ENCODE measurements at regions not wholly inside any gene's neighbourhood (a gene's known extent, or its start where the extent isn't known, plus 50 kb on each side); places are given as distances from the start of the nearest gene placed in this dataset.

- Mint-ChIP-seq H3K27me3 (no peaks in the 10 kb centered on the region), H3K27ac (no peak overlapping the region), H3K4me1 (no peaks in the 10 kb centered on the region), H3K4me3 (no peak overlapping the region), H3K36me3 (ENCODE audit: low read depth) (no peaks in the 10 kb centered on the region), H3K9me3 (peaks cover 6% of the 10 kb centered on the region)
- DNase-seq = no peak
- ChIA-PET CTCF (no interaction called here), POLR2A (no interaction called here)
Observed at GRCh38 chr11:92439133-92439532, 214.5 kb downstream of the FAT3 start.

GRCh38 chr11:92440701-92441442 is 216.3 kb downstream of the FAT3 start:
- Mint-ChIP-seq H3K36me3 (ENCODE audit: low read depth) (no peaks in the 10 kb centered on the region), H3K9me3 (peaks cover 3% of the 10 kb centered on the region), H3K4me3 (no peak overlapping the region), H3K27ac (no peak overlapping the region), H3K27me3 (no peaks in the 10 kb centered on the region), H3K4me1 (no peaks in the 10 kb centered on the region)
- ChIA-PET CTCF (no interaction called here), POLR2A (no interaction called here)
- DNase-seq = no peak

- POLR2A ChIA-PET = no interaction called here
Observed at GRCh38 chr11:92441443-92441726, 216.8 kb downstream of the FAT3 start.

GRCh38 chr11:92443199-92443598 is 218.6 kb downstream of the FAT3 start:
- ChIA-PET POLR2A (no interaction called here), CTCF (no interaction called here)
- no peak overlapping the region for H3K27ac Mint-ChIP-seq
- no peaks in the 10 kb centered on the region for H3K27me3 Mint-ChIP-seq
- no peak for DNase-seq
- H3K4me1 Mint-ChIP-seq = no peaks in the 10 kb centered on the region
- H3K4me3 Mint-ChIP-seq = no peak overlapping the region
- peaks cover 3% of the 10 kb centered on the region for H3K9me3 Mint-ChIP-seq
- no peaks in the 10 kb centered on the region for H3K36me3 Mint-ChIP-seq (ENCODE audit: low read depth)

More at GRCh38 chr11:92441443-92441726, 216.8 kb downstream of the FAT3 start:
- no peak overlapping the region for H3K4me3 Mint-ChIP-seq
- H3K27ac Mint-ChIP-seq = no peak overlapping the region
- no peaks in the 10 kb centered on the region for H3K27me3 Mint-ChIP-seq
- DNase-seq = no peak
- no peaks in the 10 kb centered on the region for H3K4me1 Mint-ChIP-seq
- H3K36me3 Mint-ChIP-seq (ENCODE audit: low read depth) = no peaks in the 10 kb centered on the region
- CTCF ChIA-PET = no interaction called here
- H3K9me3 Mint-ChIP-seq = peaks cover 3% of the 10 kb centered on the region

GRCh38 chr11:92447586-92447985 is 223.0 kb downstream of the FAT3 start:
- POLR2A ChIA-PET = no interaction called here
- no peaks in the 10 kb centered on the region for H3K4me1 Mint-ChIP-seq
- DNase-seq = no peak
- no peaks in the 10 kb centered on the region for H3K9me3 Mint-ChIP-seq
- no peaks in the 10 kb centered on the region for H3K27me3 Mint-ChIP-seq
- no peak overlapping the region for H3K4me3 Mint-ChIP-seq
- H3K36me3 Mint-ChIP-seq (ENCODE audit: low read depth) = no peaks in the 10 kb centered on the region
- no peak overlapping the region for H3K27ac Mint-ChIP-seq
- CTCF ChIA-PET = no interaction called here

- ChIA-PET CTCF (no interaction called here), POLR2A (no interaction called here)
- Mint-ChIP-seq H3K4me1 (no peaks in the 10 kb centered on the region), H3K4me3 (no peak overlapping the region), H3K36me3 (ENCODE audit: low read depth) (no peaks in the 10 kb centered on the region), H3K27me3 (no peaks in the 10 kb centered on the region), H3K27ac (no peak overlapping the region), H3K9me3 (no peaks in the 10 kb centered on the region)
- DNase-seq = no peak
Observed at GRCh38 chr11:92449222-92449621, 224.6 kb downstream of the FAT3 start.

- no peak for DNase-seq
- H3K4me3 Mint-ChIP-seq = no peak overlapping the region
- ChIA-PET CTCF (no interaction called here), POLR2A (no interaction called here)
- no peak overlapping the region for H3K27ac Mint-ChIP-seq
- no peaks in the 10 kb centered on the region for H3K36me3 Mint-ChIP-seq (ENCODE audit: low read depth)
- no peaks in the 10 kb centered on the region for H3K9me3 Mint-ChIP-seq
- H3K4me1 Mint-ChIP-seq = no peaks in the 10 kb centered on the region
- H3K27me3 Mint-ChIP-seq = no peaks in the 10 kb centered on the region
Observed at GRCh38 chr11:92449780-92450179, 225.2 kb downstream of the FAT3 start.

GRCh38 chr11:92451063-92451462 is 226.4 kb downstream of the FAT3 start:
- H3K27ac Mint-ChIP-seq = no peak overlapping the region
- no peaks in the 10 kb centered on the region for H3K4me1 Mint-ChIP-seq
- no peak for DNase-seq
- POLR2A ChIA-PET = no interaction called here
- CTCF ChIA-PET = no interaction called here
- no peak overlapping the region for H3K4me3 Mint-ChIP-seq
- no peaks in the 10 kb centered on the region for H3K36me3 Mint-ChIP-seq (ENCODE audit: low read depth)
- H3K9me3 Mint-ChIP-seq = no peaks in the 10 kb centered on the region
- no peaks in the 10 kb centered on the region for H3K27me3 Mint-ChIP-seq

GRCh38 chr11:92453055-92453454 is 228.4 kb downstream of the FAT3 start:
- Mint-ChIP-seq H3K36me3 (ENCODE audit: low read depth) (no peaks in the 10 kb centered on the region), H3K27me3 (no peaks in the 10 kb centered on the region), H3K4me1 (no peaks in the 10 kb centered on the region), H3K9me3 (no peaks in the 10 kb centered on the region), H3K4me3 (no peak overlapping the region), H3K27ac (no peak overlapping the region)
- ChIA-PET CTCF (no interaction called here), POLR2A (no interaction called here)
- no peak for DNase-seq

- Mint-ChIP-seq H3K27me3 (no peaks in the 10 kb centered on the region), H3K4me1 (no peaks in the 10 kb centered on the region), H3K4me3 (no peak overlapping the region), H3K9me3 (no peaks in the 10 kb centered on the region), H3K36me3 (ENCODE audit: low read depth) (no peaks in the 10 kb centered on the region), H3K27ac (no peak overlapping the region)
- no peak for DNase-seq
- ChIA-PET POLR2A (no interaction called here), CTCF (no interaction called here)
Observed at GRCh38 chr11:92455210-92455790, 230.7 kb downstream of the FAT3 start.

GRCh38 chr11:92457250-92457649 is 232.6 kb downstream of the FAT3 start:
- no peak overlapping the region for H3K4me3 Mint-ChIP-seq
- no peak overlapping the region for H3K27ac Mint-ChIP-seq
- ChIA-PET CTCF (no interaction called here), POLR2A (no interaction called here)
- no peak for DNase-seq
- no peaks in the 10 kb centered on the region for H3K4me1 Mint-ChIP-seq
- H3K36me3 Mint-ChIP-seq (ENCODE audit: low read depth) = no peaks in the 10 kb centered on the region
- H3K9me3 Mint-ChIP-seq = no peaks in the 10 kb centered on the region
- no peaks in the 10 kb centered on the region for H3K27me3 Mint-ChIP-seq

- H3K27ac Mint-ChIP-seq = no peak overlapping the region
- CTCF ChIA-PET = no interaction called here
- no peaks in the 10 kb centered on the region for H3K4me1 Mint-ChIP-seq
- no peaks in the 10 kb centered on the region for H3K36me3 Mint-ChIP-seq (ENCODE audit: low read depth)
- H3K4me3 Mint-ChIP-seq = no peak overlapping the region
- POLR2A ChIA-PET = no interaction called here
- no peaks in the 10 kb centered on the region for H3K27me3 Mint-ChIP-seq
- no peak for DNase-seq
- no peaks in the 10 kb centered on the region for H3K9me3 Mint-ChIP-seq
Observed at GRCh38 chr11:92458486-92458885, 233.9 kb downstream of the FAT3 start.

GRCh38 chr11:92460213-92460612 is 235.6 kb downstream of the FAT3 start:
- H3K4me1 Mint-ChIP-seq = no peaks in the 10 kb centered on the region
- ChIA-PET CTCF (no interaction called here), POLR2A (no interaction called here)
- no peak for DNase-seq
- H3K9me3 Mint-ChIP-seq = no peaks in the 10 kb centered on the region
- no peak overlapping the region for H3K27ac Mint-ChIP-seq
- H3K36me3 Mint-ChIP-seq (ENCODE audit: low read depth) = no peaks in the 10 kb centered on the region
- H3K4me3 Mint-ChIP-seq = no peak overlapping the region
- no peaks in the 10 kb centered on the region for H3K27me3 Mint-ChIP-seq

- Mint-ChIP-seq H3K4me1 (no peaks in the 10 kb centered on the region), H3K27me3 (no peaks in the 10 kb centered on the region), H3K4me3 (no peak overlapping the region), H3K36me3 (ENCODE audit: low read depth) (no peaks in the 10 kb centered on the region), H3K9me3 (no peaks in the 10 kb centered on the region), H3K27ac (no peak overlapping the region)
- ChIA-PET CTCF (no interaction called here), POLR2A (no interaction called here)
- DNase-seq = no peak
Observed at GRCh38 chr11:92461447-92461846, 236.8 kb downstream of the FAT3 start.
